GM12864 (cell line): ENCODE measurements at regions not wholly inside any gene's neighbourhood (a gene's known extent, or its start where the extent isn't known, plus 50 kb on each side); places are given as distances from the start of the nearest gene placed in this dataset.

Experiments used
- DNase-seq: peaks from one replicate; pipeline ENCODE4 v3.0.0-alpha.2; 2011; ENCODE audit warnings: low read depth
- H3K4me3 ChIP-seq: 2 replicates; pipeline ENCODE4 v1.5.1; 2011; ENCODE audit warnings: mild to moderate bottlenecking, low read depth, low read length, control low read depth
- TF ChIP-seq, protein P1 (sequence below): IDR thresholded peaks from 2 replicates; pipeline ENCODE4 v1.5.1; 2011; ENCODE audit warnings: low read depth, mild to moderate bottlenecking, moderate library complexity, low read length, control low read depth, inconsistent platforms; ENCODE audit errors: missing control alignments

DNA sequence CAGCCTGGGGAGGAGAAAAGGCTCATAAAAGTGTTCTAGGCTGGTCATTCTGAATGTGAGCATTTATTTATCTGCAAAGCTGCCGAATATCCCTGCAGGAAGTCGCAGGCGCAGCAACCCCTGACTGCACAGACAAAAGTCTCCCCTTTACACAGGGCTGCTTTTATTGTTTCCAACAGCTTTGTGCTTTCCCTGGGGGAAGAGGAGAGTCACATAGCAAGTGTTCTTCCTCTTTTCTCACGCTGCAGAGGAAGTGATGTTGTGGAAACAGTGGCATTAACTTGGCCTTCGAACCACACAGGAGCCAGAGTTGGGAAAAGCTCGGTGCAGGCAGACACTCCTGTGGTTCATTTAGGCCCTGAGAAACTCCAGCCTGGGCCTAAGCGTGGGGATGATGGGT lies 81.5 kb upstream of the BCOR start:
- H3K4me3 ChIP-seq = no peak overlapping the region
- TF ChIP-seq, protein P1, sequence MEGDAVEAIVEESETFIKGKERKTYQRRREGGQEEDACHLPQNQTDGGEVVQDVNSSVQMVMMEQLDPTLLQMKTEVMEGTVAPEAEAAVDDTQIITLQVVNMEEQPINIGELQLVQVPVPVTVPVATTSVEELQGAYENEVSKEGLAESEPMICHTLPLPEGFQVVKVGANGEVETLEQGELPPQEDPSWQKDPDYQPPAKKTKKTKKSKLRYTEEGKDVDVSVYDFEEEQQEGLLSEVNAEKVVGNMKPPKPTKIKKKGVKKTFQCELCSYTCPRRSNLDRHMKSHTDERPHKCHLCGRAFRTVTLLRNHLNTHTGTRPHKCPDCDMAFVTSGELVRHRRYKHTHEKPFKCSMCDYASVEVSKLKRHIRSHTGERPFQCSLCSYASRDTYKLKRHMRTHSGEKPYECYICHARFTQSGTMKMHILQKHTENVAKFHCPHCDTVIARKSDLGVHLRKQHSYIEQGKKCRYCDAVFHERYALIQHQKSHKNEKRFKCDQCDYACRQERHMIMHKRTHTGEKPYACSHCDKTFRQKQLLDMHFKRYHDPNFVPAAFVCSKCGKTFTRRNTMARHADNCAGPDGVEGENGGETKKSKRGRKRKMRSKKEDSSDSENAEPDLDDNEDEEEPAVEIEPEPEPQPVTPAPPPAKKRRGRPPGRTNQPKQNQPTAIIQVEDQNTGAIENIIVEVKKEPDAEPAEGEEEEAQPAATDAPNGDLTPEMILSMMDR = no peak
- DNase-seq = no peak

DNA sequence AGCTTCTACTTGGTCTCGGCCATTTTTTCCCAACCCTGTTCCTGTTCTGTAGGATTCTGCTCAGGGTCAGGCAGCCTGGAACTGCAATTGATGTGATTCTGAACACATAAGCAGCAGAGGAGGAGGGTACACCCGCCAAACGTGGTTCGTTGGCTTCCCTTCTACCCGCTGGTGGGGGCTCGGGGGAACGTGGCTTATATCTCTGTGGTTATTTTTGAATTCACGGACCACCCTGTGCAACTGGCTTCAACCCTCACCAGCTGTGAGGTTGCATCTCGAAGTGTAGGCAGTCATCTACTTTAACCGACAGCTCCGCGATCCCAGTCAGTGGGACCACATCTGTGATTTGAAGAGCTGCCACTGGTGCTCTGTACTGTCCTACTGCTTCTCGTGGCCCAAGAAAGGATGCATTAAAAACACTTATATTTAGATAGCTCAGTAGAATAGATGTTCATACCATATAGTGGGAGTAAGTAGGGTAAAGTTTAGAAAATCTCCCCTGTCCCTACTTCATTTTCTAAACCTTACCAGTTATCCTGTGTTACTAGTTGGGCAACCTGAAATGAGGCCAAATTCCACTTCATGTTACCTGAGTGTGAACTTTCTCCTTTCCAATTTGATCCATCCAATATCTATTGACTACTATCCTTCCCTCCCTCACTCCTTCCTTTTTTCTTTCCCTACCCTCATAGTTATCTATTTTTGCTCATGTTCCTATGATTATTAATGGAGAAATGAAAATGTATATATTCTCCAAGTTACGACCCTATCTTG lies 80.4 kb upstream of the BCOR start:
- TF ChIP-seq, protein P1 = no peak
- no peak overlapping the region for H3K4me3 ChIP-seq
- DNase-seq = no peak

DNA sequence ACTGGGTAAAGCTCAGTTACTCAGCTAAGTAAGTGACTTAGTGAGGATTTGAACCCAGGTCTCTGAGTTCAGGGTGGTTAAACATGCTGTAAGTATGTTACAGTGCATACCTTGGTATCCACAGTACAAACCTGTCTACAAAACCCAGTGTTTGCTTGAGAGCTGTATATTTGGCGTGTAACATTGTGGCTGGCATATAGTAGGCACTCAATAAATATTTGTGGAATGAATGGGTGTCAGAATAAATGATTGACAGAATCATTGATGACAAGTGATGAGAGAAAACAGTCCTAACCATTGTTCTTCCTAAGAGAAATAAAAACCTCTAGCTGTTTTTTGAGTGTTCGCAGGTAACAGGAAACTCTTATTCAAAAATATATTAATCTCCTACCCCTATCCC lies 79.7 kb upstream of the BCOR start:
- TF ChIP-seq, protein P1 = no peak
- DNase-seq = no peak
- peak overlapping the region; percentile 59 for H3K4me3 ChIP-seq

DNA sequence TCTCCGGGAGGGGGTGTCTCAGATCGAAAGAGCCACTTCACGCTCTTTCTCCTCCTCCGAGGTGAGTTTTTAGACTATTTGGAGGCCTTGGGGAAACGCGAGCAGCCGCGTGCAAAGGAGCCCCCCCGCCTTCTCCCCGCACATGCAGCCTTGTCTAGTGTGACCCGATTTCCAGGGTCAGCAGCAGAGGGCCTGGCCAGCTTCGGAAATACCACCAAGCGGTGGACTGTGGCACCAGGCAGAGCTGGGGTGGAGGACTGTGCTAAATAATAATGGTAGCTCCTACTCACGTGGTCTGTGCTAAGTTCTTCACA lies 79.3 kb upstream of the BCOR start:
- TF ChIP-seq, protein P1 = no peak

DNA sequence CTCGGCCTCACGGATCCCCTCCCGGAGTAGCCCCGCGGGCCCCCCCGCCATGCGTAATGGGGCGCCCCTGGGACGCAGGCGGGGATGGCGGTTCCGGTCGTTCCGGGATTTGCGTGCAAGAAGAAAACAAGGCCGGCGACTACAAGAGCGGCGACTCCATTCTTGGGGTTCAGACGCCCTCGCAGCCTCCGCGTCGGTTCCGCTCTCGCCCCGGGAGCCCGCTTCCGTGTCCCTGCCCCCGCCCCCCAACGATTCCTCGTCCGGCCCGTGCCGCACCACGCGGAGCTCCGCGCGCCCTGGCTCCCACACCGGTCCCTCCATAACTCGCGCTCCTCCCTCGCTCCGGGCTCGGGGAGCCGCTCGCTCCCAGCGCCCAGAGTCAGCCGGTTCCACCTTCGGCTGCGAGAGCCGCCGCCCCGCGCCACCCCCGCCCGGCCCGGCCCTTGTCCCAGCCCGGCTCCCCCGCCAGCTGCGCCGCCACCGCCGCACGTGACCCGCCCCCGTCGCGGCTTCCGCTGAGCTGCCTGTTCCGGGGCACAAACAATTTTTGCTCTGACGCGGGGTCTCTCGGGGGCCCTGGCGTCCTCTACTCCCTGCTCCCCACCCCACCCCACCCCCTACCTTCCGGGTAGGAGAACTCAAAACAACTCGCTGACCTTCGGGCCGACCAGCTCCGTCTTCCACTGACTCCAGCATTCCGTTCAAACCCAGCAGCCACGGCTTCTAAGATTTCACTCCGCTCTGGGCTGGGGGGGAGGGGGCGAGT lies 78.8 kb upstream of the BCOR start:
- no peak for DNase-seq
- TF ChIP-seq, protein P1 = no peak
- H3K4me3 ChIP-seq = peak overlapping the region; percentile 70

More for the DNA sequence above, 79.3 kb upstream of the BCOR start:
- DNase-seq = no peak
- peak overlapping the region; percentile 59 for H3K4me3 ChIP-seq

DNA sequence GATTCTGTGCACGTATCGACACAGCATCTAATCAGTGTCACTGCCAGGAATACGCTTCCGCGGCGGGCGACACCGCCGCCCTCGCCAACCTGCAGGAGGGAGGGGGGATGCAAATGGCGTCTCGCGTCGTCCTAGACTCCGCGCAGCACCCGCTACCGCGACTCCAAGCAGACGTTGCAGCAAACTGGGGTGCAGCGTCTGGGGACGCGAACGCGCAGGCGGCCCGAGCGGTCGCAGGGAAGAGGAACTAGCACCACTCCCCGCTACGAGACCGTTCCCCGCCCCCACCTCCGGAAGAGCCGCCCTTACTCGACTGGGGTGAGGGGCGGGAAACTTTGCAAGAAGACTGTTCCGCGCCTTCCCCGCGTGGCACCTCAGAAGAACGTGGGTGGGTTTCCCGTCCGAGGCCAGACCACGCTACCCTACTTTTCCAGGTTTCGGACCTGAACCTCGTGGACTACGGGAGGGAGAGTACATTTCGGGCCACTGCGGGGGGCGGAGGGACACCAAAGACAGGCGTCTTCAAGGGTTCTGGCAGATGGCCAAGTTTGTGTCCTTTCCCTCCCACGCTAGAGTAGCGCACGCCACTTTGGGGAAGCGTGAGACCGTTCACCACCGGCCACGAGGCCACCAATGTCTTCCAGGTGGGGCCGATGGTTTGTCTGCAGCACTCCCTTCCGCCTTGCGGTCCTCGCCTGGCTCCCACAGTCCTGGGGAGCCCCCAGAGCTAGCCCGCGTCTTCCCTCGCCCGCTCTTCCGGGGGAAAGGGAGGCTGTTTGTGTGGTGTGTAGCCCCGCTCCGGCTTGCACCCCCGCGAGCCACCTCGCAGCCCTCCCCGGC lies 78.0 kb upstream of the BCOR start:
- peak overlapping the region; percentile 70 for H3K4me3 ChIP-seq
- TF ChIP-seq, protein P1 = no peak
- peak; percentile 82 for DNase-seq
